ENCODE measurements at regions not wholly inside any gene's neighbourhood (a gene's known extent, or its start where the extent isn't known, plus 50 kb on each side); places are given as distances from the start of the nearest gene placed in this dataset.
A peak's percentile ranks its signal among the peaks of the same experiment; 100 is the strongest.
"Not testable (repeated sequence)": the region's sequence is repeated elsewhere in the genome, so short reads cannot be mapped to it uniquely, and the experiment has no call there.

GRCh38 chr15:19956124-19956796 is 585.3 kb downstream of the GOLGA6L6 start:
- Histone ChIP-seq H3K27me3 (ENCODE audit: control insufficient read depth, insufficient read depth, low read length) (no peaks in the 10 kb centered on the region), H3K36me3 (ENCODE audit: control insufficient read depth, insufficient read depth, low read length) (no peaks in the 10 kb centered on the region), H3K4me3 (ENCODE audit: low read depth, low read length) (no peak overlapping the region)
- DNase-seq (ENCODE audit: low read depth): no peak
- peak; percentile 58 for FAIRE-seq
- no peak for TF ChIP-seq CTCF (IDR thresholded peaks at IDR 0.05; ENCODE audit: insufficient read depth, low read length, severe bottlenecking)

DNA sequence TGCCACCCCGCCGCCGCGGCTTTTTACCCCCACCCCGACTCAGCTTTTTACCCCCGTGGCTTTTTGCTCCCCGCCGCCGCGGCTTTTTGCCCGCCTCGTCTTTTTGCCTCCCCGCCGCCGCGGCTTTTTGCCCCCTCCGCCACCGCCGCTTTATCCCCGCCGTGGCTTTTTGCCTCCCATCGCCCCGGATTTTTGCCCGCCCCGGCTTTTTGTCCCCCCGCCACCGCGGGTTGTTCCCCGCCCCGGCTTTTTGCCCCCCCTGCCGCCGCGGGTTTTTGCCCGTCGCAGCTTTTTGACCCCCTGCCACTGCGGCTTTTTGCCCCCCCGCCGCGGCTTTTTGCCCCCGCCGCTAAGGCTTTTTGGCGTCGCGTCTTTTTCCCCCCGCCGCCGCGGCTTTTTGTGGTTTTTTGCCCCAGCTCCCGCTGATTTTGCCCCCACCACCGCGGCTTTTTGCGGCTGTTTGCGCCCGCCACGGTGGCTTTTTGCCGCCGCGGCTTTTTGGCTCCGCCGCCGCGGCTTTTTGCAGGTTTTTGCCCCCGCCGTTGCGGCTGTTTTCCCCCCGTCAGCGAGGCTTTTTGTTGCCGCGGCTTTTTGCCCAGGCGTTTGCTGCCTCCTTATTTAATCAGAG is 597.2 kb downstream of the GOLGA6L6 start:
- DNase-seq (ENCODE audit: low read depth) (no peak), FAIRE-seq (no peak)
- Histone ChIP-seq H3K4me3 (ENCODE audit: low read depth, low read length) (no peak overlapping the region), H3K36me3 (ENCODE audit: control insufficient read depth, insufficient read depth, low read length) (no peaks in the 10 kb centered on the region), H3K27me3 (ENCODE audit: control insufficient read depth, insufficient read depth, low read length) (no peaks in the 10 kb centered on the region)
- no peak for TF ChIP-seq CTCF (IDR thresholded peaks at IDR 0.05; ENCODE audit: insufficient read depth, low read length, severe bottlenecking)

GRCh38 chr15:19943515-19943914 is 598.1 kb downstream of the GOLGA6L6 start:
- no peaks in the 10 kb centered on the region for H3K27me3 ChIP-seq (ENCODE audit: control insufficient read depth, insufficient read depth, low read length)
- no peak overlapping the region for H3K4me3 ChIP-seq (ENCODE audit: low read depth, low read length)
- DNase-seq (ENCODE audit: low read depth) (no peak), FAIRE-seq (no peak)
- TF ChIP-seq CTCF (IDR thresholded peaks at IDR 0.05; ENCODE audit: insufficient read depth, low read length, severe bottlenecking): no peak
- no peaks in the 10 kb centered on the region for H3K36me3 ChIP-seq (ENCODE audit: control insufficient read depth, insufficient read depth, low read length)

GRCh38 chr15:19903281-19903680 is 638.3 kb downstream of the GOLGA6L6 start:
- not testable (repeated sequence) for H3K36me3 ChIP-seq (ENCODE audit: control insufficient read depth, insufficient read depth, low read length); DNase-seq (ENCODE audit: low read depth); FAIRE-seq; H3K27me3 ChIP-seq (ENCODE audit: control insufficient read depth, insufficient read depth, low read length); H3K4me3 ChIP-seq (ENCODE audit: low read depth, low read length)

DNA sequence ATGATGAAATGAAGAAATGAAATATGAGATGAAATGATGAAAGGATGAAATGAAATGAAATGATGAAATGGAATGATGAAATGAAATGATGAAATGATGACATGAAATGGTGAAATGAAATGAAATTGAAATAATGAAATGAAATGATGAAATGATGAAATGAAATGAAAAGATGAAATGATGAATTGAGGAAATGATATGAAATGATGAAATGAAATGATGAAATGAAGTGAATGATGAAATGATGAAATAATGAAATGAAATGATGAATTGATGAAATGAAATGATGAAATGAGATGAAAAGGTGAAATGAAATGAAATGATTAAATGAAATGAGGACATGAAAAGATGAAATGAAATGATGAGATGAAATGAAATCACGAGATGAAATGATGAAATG is 639.2 kb downstream of the GOLGA6L6 start:
- not testable (repeated sequence) for DNase-seq (ENCODE audit: low read depth); FAIRE-seq; H3K36me3 ChIP-seq (ENCODE audit: control insufficient read depth, insufficient read depth, low read length); H3K27me3 ChIP-seq (ENCODE audit: control insufficient read depth, insufficient read depth, low read length); H3K4me3 ChIP-seq (ENCODE audit: low read depth, low read length)

DNA sequence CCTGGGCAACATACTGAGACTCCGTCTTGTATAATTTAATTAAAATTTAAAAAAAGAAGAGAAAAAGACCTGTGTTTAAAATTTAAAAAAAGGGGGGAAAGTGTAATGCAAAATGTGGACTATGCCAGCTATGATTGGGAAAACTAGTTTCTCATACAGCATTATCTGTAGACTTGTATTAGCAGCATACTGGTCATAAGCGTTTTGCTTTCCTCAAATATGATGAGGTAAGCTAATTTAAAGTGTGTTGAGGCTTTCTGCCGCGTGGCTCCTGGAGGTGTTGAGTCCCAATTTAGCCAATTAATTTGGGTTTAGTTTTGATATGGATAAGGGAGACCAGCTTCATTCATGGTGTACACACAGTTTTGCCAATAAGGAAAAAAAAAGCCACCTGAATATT is 640.2 kb downstream of the GOLGA6L6 start:
- not testable (repeated sequence) for DNase-seq (ENCODE audit: low read depth); H3K36me3 ChIP-seq (ENCODE audit: control insufficient read depth, insufficient read depth, low read length); H3K4me3 ChIP-seq (ENCODE audit: low read depth, low read length); FAIRE-seq; H3K27me3 ChIP-seq (ENCODE audit: control insufficient read depth, insufficient read depth, low read length)

DNA sequence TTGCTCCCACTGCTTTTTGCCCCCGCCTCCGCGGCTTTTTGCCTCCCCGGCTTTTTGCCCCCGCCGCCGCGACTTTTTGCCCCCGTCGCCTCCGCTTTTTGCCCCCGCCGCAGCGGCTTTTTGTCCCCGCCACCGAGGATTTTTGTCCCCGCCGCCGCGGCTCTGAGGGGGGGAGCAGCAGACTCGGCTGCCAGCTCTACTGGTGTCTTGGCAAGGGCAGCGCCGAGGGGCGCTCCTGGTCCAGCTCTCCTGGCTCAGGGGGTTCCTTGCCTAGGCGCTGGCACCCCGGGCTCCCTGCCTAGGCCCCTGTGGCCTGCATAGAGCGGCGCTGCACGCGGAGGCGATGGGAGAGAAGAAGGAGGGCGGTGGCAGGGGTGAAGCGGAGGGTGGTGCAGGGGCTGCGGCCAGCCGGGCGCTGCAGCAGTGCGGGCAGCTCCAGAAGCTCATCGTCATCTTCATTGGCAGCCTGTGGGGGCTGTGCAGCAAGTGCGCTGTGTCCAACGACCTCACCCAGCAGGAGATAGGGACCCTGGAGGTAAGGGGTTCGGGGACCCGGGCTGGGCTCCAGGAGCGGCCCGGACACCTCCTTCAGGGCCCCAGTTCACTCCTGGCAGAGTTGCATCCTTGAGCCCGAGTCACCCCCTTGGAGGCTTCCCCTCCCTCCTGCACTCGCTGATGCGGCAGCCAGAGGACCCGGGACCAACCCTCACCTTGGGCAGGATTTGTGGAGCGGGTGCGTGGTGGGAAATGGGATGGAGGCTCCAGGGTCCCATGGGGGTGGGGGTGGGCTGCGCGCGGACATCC is 642.4 kb downstream of the GOLGA6L6 start:
- no peak for TF ChIP-seq CTCF (IDR thresholded peaks at IDR 0.05; ENCODE audit: insufficient read depth, low read length, severe bottlenecking)
- FAIRE-seq (no peak), DNase-seq (ENCODE audit: low read depth) (no peak)
- Histone ChIP-seq H3K27me3 (ENCODE audit: control insufficient read depth, insufficient read depth, low read length) (no peaks in the 10 kb centered on the region), H3K36me3 (ENCODE audit: control insufficient read depth, insufficient read depth, low read length) (no peaks in the 10 kb centered on the region), H3K4me3 (ENCODE audit: low read depth, low read length) (no peak overlapping the region)

DNA sequence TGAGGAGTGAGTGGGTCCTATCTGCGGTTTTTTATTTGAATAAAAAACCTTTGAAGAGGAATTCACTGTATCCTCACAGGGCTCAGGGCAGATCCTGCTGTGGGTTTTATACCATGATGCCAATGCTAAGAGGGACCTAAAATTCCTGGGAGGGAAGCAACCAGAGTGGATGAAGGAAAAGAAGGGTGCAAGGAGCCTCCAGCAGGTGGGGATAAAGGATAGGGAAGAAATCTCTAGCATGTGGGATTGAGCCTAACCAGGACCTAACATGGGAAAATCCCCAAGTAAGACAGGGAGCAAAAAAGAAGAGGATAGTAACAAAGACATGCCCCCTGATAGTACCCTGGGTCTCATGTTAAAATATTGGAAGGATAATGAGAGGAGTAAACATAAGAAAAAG is 652.8 kb downstream of the GOLGA6L6 start:
- not testable (repeated sequence) for H3K4me3 ChIP-seq (ENCODE audit: low read depth, low read length); H3K36me3 ChIP-seq (ENCODE audit: control insufficient read depth, insufficient read depth, low read length); H3K27me3 ChIP-seq (ENCODE audit: control insufficient read depth, insufficient read depth, low read length); DNase-seq (ENCODE audit: low read depth); FAIRE-seq

GRCh38 chr15:19844061-19844460 is 697.5 kb downstream of the GOLGA6L6 start:
- H3K27me3 ChIP-seq (ENCODE audit: control insufficient read depth, insufficient read depth, low read length); H3K36me3 ChIP-seq (ENCODE audit: control insufficient read depth, insufficient read depth, low read length); DNase-seq (ENCODE audit: low read depth); FAIRE-seq; H3K4me3 ChIP-seq (ENCODE audit: low read depth, low read length): not testable (repeated sequence)
